H1 (cell line): ENCODE measurements at regions not wholly inside any gene's neighbourhood (a gene's known extent, or its start where the extent isn't known, plus 50 kb on each side); places are given as distances from the start of the nearest gene placed in this dataset.

Experiments used
- BRCA1 ChIP-seq: IDR thresholded peaks from 2 replicates; pipeline ENCODE4 v1.6.1; 2012; ENCODE audit warnings: low read depth, low read length, improper control_type of control experiment
- CBX8 ChIP-seq: fragments of 300-800, 300-1000 bp; sonication (generic); IDR thresholded peaks from 2 replicates; pipeline ENCODE4 v1.7.1; 2016; ENCODE audit warnings: low read depth, low read length, borderline replicate concordance
- CTCF ChIP-seq, 3 experiments: IDR thresholded peaks; 1 replicate in 2 of 3; 2 replicates in 1 of 3; pipeline versions ENCODE4 v1.5.1 to v1.6.1; 2011; ENCODE audit warnings: low read length in 3 of 3, mild to moderate bottlenecking in 3 of 3, inconsistent platforms in 2 of 3, low read depth in 1 of 3, moderate library complexity in 1 of 3; ENCODE audit not compliant: insufficient read depth in 1 of 3; ENCODE audit errors: control extremely low read depth in 1 of 3
- GABPA ChIP-seq: IDR thresholded peaks from 2 replicates; pipeline ENCODE4 v1.6.1; 2011; ENCODE audit warnings: mild to moderate bottlenecking, low read length, moderate library complexity, borderline replicate concordance; ENCODE audit not compliant: insufficient read depth
- JUN ChIP-seq: IDR thresholded peaks from 2 replicates; pipeline ENCODE4 v1.6.1; 2011; ENCODE audit warnings: low read depth, mild to moderate bottlenecking, improper control_type of control experiment, low read length
- NANOG ChIP-seq: IDR thresholded peaks from 2 replicates; pipeline ENCODE4 v1.6.1; 2011; ENCODE audit warnings: low read length, low read depth, mild to moderate bottlenecking, inconsistent platforms; ENCODE audit not compliant: insufficient read depth, poor library complexity, severe bottlenecking
- PHF8 ChIP-seq: fragments of 200-600 bp; sonication (generic); conservative IDR thresholded peaks from 2 replicates; pipeline ENCODE4 v1.7.1; 2012; ENCODE audit warnings: low read depth, mild to moderate bottlenecking, inconsistent platforms, low read length, moderate library complexity
- SAP30 ChIP-seq: fragments of 300-600 bp; sonication (generic); IDR thresholded peaks from 2 replicates; pipeline ENCODE4 v1.7.1; 2012; ENCODE audit warnings: low read length, moderate library complexity, mild to moderate bottlenecking, inconsistent platforms; ENCODE audit not compliant: insufficient read depth, insufficient replicate concordance
- TAF1 ChIP-seq: IDR thresholded peaks from 2 replicates; pipeline ENCODE4 v1.6.1; 2011; ENCODE audit warnings: mild to moderate bottlenecking, low read depth, low read length
- ZNF274 ChIP-seq: IDR thresholded peaks from 2 replicates; pipeline ENCODE4 v1.7.0; 2012; ENCODE audit warnings: low read length, borderline replicate concordance; ENCODE audit errors: extremely low read depth

GRCh38 chr2:136055929-136056688 lies 61.8 kb downstream of the CXCR4 start (continued):
- no peak for TF ChIP-seq CTCF (IDR thresholded peaks at IDR 0.05; ENCODE audit: control extremely low read depth in 1 of 3, insufficient read depth in 1 of 3, low read depth in 1 of 3, low read length in 3 of 3)
- no peak for TF ChIP-seq GABPA
- no peak for TF ChIP-seq PHF8
- TF ChIP-seq BRCA1, result no peak
- no peak for TF ChIP-seq NANOG
- TF ChIP-seq TAF1, result no peak
- TF ChIP-seq JUN, result no peak
- no peak for TF ChIP-seq CBX8
- TF ChIP-seq SAP30, result no peak
- no peak for TF ChIP-seq ZNF274
